HG02852 (cell line): ENCODE measurements at regions not wholly inside any gene's neighbourhood (a gene's known extent, or its start where the extent isn't known, plus 50 kb on each side); places are given as distances from the start of the nearest gene placed in this dataset.

Experiments used
- ATAC-seq: cut with Tn5 transposase; IDR thresholded peaks from one replicate; pipeline ENCODE4 v1.9.1; 2021; ENCODE audit warnings: mild to moderate bottlenecking, moderate library complexity; ENCODE audit not compliant: unreplicated experiment

DNA sequence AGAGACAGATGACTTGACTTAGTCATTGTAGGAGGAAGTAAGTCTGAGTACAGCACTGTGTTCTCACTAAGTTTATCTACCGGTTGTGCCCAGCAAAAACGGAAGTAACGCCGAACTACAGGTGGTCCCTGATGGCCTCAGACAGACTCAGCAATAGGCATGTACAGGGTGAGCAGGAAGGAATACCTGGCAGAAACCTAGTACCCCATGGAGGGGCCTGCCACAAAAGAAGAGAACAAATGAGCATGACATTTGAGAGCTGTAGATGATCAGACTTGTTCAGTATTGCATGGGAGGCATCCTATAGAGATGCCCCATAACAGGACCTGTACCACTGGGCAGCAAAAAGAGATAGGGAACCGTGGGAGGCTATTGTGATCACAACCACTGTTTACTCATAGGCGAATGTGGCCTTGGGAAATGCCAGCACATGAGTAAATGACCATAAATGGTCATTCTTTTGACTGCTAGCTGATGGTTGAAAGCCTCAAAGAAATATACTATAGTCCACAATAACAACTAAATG lies 106.4 kb upstream of the TAB2 start:
- peak; percentile 64 for ATAC-seq

- ATAC-seq = no peak
These were observed 105.3 kb upstream of the TAB2 start for GRCh38 chr6:149212206-149212605.

DNA sequence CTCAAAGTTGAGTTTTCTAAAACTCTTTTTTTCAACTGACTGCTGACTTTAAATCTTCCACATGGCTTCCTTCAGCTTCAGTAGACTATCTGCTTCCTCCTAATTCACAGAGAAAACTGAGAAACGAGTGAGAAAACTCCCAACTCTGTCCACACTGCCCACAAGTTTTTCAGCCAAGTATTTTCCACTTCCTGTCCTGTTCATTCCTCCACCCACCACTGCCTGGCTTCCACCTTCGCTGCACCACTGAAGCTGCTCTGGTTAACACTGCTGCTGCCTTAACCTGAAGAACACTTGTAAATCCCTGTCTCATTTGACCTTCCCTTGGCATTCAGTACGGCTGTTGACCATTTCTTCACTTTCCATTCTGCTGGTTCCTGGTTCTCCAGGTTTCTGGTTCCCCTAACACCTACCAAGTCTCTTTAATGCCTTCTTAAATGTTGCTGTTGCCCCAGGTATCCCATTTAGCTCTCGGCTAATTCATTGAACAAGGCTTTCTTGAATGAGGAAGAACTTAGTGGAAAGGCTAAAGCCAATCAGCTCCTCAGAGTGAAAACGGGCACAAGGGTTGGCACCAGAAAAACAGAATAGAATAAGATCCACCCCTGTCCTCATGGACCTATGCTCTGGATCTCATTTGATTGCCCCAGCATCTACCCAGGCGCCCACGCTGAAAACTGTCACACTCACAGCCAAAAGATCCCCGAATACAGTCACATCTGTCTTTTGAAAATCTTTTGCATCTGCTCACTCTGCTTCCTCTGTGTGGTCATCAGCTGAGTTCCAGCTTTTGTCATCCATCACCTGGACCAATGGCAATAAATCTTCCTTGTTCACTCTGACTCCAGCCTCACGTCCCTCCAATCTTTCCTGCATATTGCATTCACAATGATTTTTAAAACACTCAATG lies 104.4 kb upstream of the TAB2 start:
- peak; percentile 39 for ATAC-seq

DNA sequence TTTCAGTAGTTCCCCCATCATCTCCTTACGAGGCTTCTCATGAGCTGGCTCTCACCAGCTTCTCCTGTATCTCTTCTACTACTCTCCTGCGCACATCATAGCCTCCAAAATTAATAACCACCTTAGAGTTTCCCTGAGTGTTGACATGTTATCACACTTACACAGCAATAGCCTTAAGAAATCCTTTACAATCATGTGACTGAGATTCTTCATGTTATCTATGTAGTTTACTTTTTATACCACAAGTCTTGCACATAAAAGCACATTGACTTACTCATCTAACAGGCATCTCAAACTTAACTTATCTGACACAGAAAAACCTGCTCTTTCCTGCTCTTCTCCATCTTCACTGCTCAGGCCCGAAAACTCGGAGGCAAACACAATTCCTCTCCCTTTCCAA lies 103.7 kb upstream of the TAB2 start:
- no peak for ATAC-seq

- ATAC-seq = no peak
These were observed 101.1 kb upstream of the TAB2 start for GRCh38 chr6:149216459-149216858.

DNA sequence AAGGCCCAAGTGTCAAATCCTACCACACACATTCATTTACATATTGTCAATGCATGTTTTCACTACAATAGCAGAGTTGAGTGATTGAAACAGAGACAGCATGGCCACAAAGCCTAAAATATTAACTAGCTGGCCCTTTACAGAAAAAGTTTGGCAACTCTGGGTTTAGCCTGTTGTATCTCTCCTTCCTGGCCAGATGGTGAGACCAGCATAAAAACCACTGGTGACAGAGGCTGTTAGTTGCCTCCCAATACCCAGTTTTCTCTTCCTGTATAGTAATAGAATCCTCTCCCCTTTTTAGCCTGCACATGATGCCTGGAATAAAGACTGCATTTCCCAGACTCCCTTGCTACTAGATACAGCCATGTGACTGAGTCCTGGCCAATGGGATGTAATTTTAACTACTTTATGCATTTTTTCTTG lies 100.0 kb upstream of the TAB2 start:
- peak; percentile 45 for ATAC-seq

GRCh38 chr6:149218471-149218870 lies 99.0 kb upstream of the TAB2 start:
- ATAC-seq = no peak

DNA sequence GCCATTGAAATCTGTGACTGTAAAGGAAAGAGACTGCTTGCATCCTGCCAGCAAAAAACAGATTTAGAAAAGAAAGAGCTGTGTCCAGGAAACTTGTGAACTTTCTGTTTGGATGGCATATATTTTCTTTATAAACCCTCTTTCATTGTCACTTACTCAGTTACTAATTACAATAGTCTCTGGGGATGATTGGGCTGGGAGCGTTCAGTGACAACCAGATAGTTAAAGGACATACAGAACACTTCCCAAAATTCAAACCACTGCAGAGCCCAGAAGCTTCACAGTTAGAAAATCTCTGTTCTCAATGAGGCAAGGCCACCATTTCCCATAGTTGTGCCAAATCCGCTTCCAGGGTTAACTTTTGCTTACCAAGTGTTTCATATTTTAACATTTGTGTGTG lies 98.6 kb upstream of the TAB2 start:
- no peak for ATAC-seq

DNA sequence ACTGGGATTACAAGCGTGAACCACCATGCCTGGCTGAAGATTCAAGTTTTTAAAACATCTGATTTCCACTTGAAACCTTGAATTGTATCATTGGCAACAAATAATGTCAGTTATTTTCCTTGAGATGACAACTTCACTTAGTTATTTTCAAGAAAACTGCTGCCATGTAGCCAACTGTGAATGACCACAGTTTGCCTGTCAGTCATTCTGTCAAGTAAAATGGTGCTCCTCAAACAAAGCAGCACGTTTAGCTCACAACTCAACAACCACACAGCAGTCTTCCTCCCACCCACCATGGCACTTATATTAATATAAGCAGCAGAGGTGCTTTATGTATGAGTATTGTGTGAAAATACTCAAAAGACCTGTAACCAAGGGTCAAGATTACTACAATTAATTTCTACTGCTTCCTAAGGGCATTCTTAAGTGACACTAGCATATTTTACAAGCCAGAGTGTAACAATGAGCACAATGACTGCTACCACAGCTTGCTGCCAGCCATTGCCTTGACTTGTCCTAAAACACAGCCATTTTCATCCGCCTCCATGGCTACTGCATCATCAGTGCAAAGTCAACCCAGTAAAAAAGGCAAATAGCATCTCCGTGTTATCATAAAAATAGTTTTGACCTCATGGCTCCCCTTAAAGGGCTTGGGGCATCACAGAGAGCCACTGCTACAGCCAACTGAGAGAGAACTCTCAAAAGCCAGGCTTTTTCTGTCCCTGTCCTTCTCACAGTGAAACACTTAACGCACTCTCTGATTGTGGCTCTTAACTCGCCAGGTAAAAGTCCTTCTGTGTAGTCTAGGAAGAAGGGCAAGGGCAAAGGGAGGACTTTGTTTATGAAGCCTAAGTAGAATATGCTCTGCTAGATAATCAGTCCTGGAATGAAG lies 96.4 kb upstream of the TAB2 start:
- ATAC-seq = no peak

DNA sequence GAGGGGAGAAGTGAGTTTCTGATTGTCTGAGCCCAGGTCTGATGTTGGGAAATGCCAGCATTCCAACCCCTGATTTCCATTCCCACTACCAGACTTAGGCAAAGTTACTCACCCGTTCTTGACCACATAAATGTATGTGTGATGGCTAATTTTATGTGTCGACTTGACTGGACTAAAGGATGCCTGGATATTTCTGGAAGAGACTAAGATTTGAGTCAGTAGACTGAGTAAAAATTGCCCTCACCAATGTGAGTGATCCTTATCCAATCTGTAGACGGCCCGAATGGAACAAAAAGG lies 95.8 kb upstream of the TAB2 start:
- no peak for ATAC-seq

DNA sequence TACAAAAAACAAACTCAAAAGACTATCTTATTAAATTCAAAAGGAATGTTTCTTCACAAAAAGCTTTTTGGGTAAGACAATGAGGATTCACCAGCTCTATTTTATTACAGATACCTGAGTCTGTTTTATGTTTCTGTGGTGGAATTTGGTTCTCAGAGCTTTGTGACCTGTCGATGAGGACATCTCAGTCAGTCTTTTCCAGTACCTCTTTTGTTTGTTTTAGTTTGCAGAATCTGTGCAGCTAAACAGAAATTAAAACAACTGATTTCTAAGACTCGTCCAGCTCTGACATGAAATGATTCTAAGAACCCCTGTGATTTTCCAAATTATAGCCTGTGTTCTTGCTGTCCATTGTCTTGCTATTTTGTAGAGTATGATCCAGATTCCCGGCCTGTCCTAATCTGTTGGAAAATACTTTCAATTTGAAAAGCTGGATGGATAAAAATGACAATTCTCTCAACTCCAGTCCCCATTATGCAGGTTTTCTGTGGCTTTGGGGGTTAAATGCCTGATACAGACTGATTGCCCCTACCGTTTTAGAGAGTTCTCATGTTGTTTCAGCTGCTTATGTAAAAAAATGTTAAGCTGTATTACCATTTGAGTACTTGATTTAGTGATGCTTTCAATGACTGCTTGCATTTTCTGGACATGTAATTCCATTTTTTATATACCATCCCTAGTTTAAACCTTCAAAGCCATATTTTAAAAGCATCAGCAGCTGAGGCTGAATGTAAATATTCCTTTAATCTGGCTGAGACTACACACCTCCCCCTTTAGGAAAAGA lies 94.2 kb upstream of the TAB2 start:
- ATAC-seq = no peak

DNA sequence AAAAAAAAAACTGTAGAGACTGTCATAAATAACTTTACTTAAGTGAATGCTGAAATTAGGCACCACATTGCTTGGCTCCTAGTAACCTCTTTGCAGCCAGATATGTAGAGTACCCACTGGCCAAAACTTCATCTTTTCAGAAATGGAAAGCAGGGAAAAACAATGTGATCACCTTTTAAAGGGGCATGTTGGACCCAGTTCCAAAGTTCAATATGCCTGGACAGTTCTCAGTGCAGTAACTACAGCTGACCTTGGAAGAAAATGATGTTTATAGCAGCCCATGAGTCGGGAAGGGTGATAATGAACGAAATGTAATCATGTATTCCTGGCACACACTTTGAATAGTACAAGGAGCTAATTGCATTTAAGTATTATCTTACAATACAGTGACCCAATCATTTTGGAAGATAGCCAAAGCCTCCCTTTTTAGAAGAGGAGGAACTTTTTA lies 93.6 kb upstream of the TAB2 start:
- no peak for ATAC-seq

GRCh38 chr6:149224399-149224798 lies 93.1 kb upstream of the TAB2 start:
- no peak for ATAC-seq

- ATAC-seq = no peak
These were observed 92.1 kb upstream of the TAB2 start for GRCh38 chr6:149225370-149225769.

GRCh38 chr6:149225946-149226345 lies 91.6 kb upstream of the TAB2 start:
- ATAC-seq = no peak

DNA sequence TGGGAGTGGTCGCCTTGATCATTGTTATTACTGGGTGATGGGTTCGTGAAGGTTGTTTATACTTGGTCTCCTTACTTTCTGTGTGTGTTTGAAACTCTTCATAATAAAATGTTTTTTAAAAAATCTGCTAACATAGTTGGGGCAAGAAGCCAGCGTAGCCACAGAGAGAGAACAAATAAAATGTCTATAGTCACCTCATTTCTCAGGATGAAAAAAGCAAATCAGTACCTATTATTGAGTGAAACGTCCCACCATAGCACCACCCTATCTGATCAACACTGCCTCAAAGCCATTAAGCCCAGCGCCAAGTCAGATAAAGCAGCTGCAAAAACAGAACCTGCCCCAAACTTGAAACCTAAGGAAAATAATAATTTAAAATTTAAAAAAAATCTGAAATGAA lies 89.7 kb upstream of the TAB2 start:
- ATAC-seq = no peak

DNA sequence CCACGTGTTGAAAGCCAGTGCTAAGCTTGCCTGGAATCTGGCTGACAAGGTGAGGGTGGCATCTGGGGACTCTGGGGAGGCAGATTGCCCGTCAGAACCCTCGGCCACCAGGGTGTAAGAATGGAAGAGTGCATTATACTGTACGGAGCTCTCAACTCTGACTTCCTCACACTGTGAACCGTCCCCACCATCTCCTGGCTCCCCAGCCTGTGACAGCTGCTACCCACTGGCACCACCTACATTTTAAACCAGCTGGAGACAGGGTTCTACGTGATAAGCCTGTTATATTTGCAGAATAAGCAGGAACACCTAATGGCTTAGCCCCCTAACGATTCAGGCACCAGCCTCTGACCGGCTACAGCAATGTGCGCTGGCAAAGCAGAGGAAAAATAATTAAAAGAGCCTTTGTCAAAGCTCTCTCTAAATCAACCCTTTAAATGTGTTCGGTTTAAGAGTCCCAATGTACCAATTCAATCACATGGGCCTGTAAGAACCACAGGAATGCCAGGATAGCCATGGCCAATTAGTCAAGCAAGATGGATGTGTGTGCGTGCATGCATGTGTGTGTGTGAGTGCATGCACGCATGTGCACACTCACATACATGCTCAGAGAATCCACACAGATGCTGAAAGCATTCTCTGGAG lies 89.1 kb upstream of the TAB2 start:
- no peak for ATAC-seq

DNA sequence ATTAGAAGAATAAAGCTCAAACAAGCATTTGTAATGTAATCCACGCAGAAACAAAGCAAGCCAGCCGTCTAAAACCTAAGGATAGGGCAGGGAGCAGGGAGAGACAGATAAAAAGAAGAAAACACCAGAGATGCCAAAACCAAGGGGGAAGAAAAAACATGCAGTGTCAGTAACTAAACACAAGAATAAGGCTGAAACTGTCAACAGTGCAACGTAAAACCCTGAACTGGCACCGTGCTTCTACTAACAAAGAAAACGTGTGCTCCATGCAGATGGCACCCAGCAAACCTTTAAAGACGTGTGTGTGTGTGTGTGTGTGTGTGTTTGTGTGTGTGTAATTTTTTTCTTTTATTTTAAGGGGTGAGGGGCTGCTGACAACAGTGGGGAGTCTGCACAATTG lies 88.4 kb upstream of the TAB2 start:
- no peak for ATAC-seq

DNA sequence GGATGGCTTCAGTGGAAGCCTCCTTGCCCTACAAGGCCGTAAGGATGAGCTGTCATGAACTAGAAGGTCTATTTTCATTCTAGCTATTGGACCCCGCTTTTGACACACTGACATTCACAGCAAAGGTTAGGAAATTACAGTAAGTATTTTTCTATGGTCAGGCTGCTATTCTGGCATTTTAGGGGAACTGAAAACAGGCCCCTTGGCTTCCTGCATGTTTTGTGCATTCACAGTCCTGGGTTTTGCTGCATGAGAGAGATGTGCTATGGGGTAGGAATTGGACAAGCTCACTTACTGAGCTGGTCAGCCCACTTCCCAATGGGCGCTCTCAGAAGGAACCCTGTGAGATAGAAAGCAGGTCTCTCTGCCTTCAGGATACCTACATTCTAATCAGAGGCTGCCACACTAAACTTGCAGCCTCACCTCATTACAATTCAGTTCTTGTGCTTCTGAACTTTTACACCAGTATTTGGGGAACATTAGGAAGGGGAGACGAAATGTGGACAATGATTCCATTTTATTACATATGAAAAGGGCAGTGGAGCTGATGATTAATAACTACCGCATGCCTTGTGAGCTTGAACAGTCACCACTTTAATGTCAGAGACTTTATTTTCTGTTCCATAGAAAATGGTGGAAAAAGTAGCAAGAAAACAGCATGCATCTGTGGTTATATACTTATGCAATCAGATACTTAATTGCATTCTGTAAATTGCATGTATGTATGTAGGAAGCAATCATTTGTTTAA lies 86.6 kb upstream of the TAB2 start:
- ATAC-seq = no peak

DNA sequence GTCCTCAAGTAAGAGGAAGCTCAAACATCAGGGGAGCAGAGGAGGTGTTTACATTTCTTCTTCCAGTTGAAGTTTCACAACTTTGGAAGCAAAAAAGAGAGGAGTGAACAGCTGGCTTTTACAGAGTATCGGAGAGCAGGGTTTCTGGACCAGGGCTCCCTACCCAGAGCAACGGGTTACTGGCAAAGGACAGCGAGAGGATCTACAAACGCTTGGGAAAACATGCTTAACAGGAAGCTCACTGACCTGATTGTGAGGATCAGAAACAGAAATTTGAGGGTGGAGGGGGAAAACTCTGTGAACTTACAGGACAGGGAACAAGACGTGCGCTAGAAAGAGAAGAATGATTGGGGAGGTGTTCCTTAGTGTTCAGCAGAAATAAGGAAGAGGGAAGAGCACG lies 85.7 kb upstream of the TAB2 start:
- ATAC-seq = no peak
